ENCODE measurements at regions not wholly inside any gene's neighbourhood (a gene's known extent, or its start where the extent isn't known, plus 50 kb on each side); places are given as distances from the start of the nearest gene placed in this dataset.

DNA sequence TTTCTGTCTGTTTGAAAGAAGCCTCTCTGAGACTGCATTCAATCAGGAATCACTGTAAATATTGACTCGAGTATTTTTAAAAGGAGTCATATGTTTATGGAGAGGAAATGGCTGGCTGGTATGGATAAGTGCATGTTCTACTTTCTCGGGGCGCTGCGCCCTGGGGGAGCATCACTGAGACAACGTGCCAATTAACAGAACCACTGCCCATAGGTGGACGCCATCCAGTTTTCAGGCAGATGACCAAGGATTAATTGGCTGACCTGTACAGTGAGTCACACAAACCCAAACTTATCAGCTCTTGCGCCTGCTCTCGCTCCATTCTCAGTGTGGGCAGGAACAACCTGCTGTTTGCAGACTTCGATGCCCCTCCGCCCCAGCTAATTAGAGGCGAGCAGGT is 571.2 kb downstream of the QKI start:
- 75% methylated on average over 11 of the region's 11 CpGs for WGBS
- Histone ChIP-seq H4K91ac (ENCODE audit: low read length) (no peak overlapping the region), H3K27ac (ENCODE audit: low read length, poor library complexity, severe bottlenecking) (no peak overlapping the region), H2BK15ac (ENCODE audit: low read depth, poor library complexity, severe bottlenecking) (no peak overlapping the region), H4K8ac (ENCODE audit: low read length) (peak overlapping the region; percentile 51), H2BK5ac (ENCODE audit: low read depth, low read length, poor library complexity, severe bottlenecking) (no peak overlapping the region), H3K4me1 (ENCODE audit: control insufficient read depth, insufficient read depth, low read depth, low read length) (peaks cover 9% of the 10 kb centered on the region), H2AFZ (ENCODE audit: low read depth, low read length) (no peak overlapping the region), H3K14ac (ENCODE audit: low read length in 2 of 2) (no peak overlapping the region), H3K4me2 (ENCODE audit: low read length, poor library complexity, severe bottlenecking) (no peak overlapping the region), H2BK12ac (ENCODE audit: low read length in 2 of 2) (no peak overlapping the region), H3K18ac (ENCODE audit: low read depth in 1 of 2, low read length in 2 of 2) (peak overlapping the region in 1 of 2 experiments; percentile 3), H2BK120ac (ENCODE audit: low read depth, low read length) (no peak overlapping the region), H2AK5ac (ENCODE audit: low read length, severe bottlenecking) (no peak overlapping the region), H3K9me3 (ENCODE audit: control insufficient read depth, low read length) (no peaks in the 10 kb centered on the region), H3K9ac (ENCODE audit: low read length) (no peak overlapping the region), H3K79me1 (replicated peaks; ENCODE audit: low read length, poor library complexity, severe bottlenecking) (no peaks in the 10 kb centered on the region), H3K23ac (ENCODE audit: low read length in 2 of 2) (no peak overlapping the region), H3K4me3 (ENCODE audit: insufficient read depth in 1 of 2, low read depth in 1 of 2, low read length in 2 of 2) (no peak overlapping the region), H3K27me3 (ENCODE audit: control insufficient read depth in 1 of 2, insufficient read depth in 1 of 2, low read length in 2 of 2) (no peaks in the 10 kb centered on the region), H3K4ac (ENCODE audit: low read depth in 1 of 2, low read length in 2 of 2) (no peak overlapping the region), H3K36me3 (ENCODE audit: control insufficient read depth in 1 of 2, insufficient read depth in 2 of 2, low read depth in 1 of 2, low read length in 2 of 2) (no peaks in the 10 kb centered on the region)
- peak; percentile 19 for DNase-seq

DNA sequence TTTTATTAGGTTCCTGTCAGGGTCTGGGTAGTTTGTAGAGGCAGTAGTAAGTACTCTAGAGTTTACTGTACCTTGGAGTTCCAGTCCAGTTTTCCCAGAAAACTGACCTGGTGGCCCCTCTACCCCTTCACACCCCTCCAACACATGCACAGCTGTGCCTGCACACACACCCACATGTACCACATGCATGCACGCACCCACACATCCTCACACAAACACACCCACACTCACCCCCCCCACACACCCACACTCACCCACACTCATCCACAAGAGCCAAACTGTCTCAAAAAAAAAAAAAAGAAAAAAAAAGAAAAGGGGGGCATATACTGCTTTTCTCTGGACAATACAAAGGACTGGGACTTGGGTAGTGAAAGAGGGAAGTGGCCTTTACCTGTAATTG is 570.5 kb downstream of the QKI start:
- no peak overlapping the region for H3K23ac ChIP-seq (ENCODE audit: low read length in 2 of 2)

DNA sequence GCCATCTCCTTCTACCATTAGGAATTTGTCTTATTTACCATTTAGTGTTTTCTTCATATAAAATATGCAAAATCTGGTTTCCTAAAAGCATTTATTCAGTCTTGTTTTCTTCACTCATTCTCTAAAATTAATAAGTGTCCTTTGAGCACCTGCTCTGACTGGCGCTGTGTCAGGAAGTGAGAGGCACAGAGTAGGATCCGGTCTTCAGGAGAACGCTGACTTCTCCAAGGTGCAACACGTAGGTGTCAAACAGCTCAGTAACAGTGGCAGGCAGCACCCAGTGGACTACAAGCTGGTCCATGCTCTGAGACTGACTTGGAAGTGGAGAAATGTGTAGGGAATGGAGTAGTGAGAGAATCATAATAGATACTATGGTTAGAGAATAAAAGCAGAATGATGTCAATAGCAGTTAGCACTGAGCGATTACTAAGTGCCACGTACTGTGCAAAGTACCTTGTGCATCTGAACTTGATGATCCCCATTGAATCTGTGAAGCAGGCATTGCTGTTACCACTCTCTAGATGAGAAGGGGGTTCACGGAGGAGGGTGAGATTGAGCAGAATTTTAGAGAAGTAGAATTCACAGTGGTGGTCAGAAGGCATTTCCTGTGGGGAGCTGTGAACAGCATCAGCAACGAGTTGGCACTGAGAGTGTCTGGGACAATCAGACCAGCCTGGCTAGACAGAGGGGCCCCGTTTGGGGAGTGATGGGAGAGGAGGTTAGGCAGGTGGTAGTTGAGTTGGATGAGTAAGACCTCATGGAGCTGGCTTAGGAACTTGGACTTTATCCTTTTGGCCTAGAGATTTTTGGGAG is 569.8 kb downstream of the QKI start:
- no peak overlapping the region for H3K27ac ChIP-seq (ENCODE audit: low read length, poor library complexity, severe bottlenecking)
- H2BK120ac ChIP-seq (ENCODE audit: low read depth, low read length), result no peak overlapping the region
- no peak overlapping the region for H4K91ac ChIP-seq (ENCODE audit: low read length)
- H2BK12ac ChIP-seq (ENCODE audit: low read length in 2 of 2), result no peak overlapping the region
- no peak overlapping the region for H3K4me3 ChIP-seq (ENCODE audit: insufficient read depth in 1 of 2, low read depth in 1 of 2, low read length in 2 of 2)
- H3K4me2 ChIP-seq (ENCODE audit: low read length, poor library complexity, severe bottlenecking), result no peak overlapping the region
- no peak overlapping the region for H4K8ac ChIP-seq (ENCODE audit: low read length)
- H3K27me3 ChIP-seq (ENCODE audit: control insufficient read depth in 1 of 2, insufficient read depth in 1 of 2, low read length in 2 of 2), result no peaks in the 10 kb centered on the region
- H3K18ac ChIP-seq (ENCODE audit: low read depth in 1 of 2, low read length in 2 of 2), result no peak overlapping the region
- no peaks in the 10 kb centered on the region for H3K36me3 ChIP-seq (ENCODE audit: control insufficient read depth in 1 of 2, insufficient read depth in 2 of 2, low read depth in 1 of 2, low read length in 2 of 2)
- H3K4me1 ChIP-seq (ENCODE audit: control insufficient read depth, insufficient read depth, low read depth, low read length), result peaks cover 9% of the 10 kb centered on the region
- no peaks in the 10 kb centered on the region for H3K9me3 ChIP-seq (ENCODE audit: control insufficient read depth, low read length)
- H2BK5ac ChIP-seq (ENCODE audit: low read depth, low read length, poor library complexity, severe bottlenecking), result no peak overlapping the region
- no peak overlapping the region for H2AFZ ChIP-seq (ENCODE audit: low read depth, low read length)
- H3K14ac ChIP-seq (ENCODE audit: low read length in 2 of 2), result no peak overlapping the region
- no peak overlapping the region for H2AK5ac ChIP-seq (ENCODE audit: low read length, severe bottlenecking)
- peak; percentile 12 for DNase-seq
- no peak overlapping the region for H3K4ac ChIP-seq (ENCODE audit: low read depth in 1 of 2, low read length in 2 of 2)
- 76% methylated on average over 9 of the region's 9 CpGs for WGBS
- H3K9ac ChIP-seq (ENCODE audit: low read length), result no peak overlapping the region
- H3K79me1 ChIP-seq (replicated peaks; ENCODE audit: low read length, poor library complexity, severe bottlenecking), result no peaks in the 10 kb centered on the region
- no peak overlapping the region for H2BK15ac ChIP-seq (ENCODE audit: low read depth, poor library complexity, severe bottlenecking)
- no peak overlapping the region for H3K23ac ChIP-seq (ENCODE audit: low read length in 2 of 2)

More for the DNA sequence above, 570.5 kb downstream of the QKI start:
- peak overlapping the region; percentile 22 for H4K8ac ChIP-seq (ENCODE audit: low read length)
- H3K9ac ChIP-seq (ENCODE audit: low read length), result no peak overlapping the region
- no peaks in the 10 kb centered on the region for H3K9me3 ChIP-seq (ENCODE audit: control insufficient read depth, low read length)
- no peaks in the 10 kb centered on the region for H3K36me3 ChIP-seq (ENCODE audit: control insufficient read depth in 1 of 2, insufficient read depth in 2 of 2, low read depth in 1 of 2, low read length in 2 of 2)
- H3K4me1 ChIP-seq (ENCODE audit: control insufficient read depth, insufficient read depth, low read depth, low read length), result peaks cover 9% of the 10 kb centered on the region
- no peak overlapping the region for H2BK5ac ChIP-seq (ENCODE audit: low read depth, low read length, poor library complexity, severe bottlenecking)
- H2BK15ac ChIP-seq (ENCODE audit: low read depth, poor library complexity, severe bottlenecking), result no peak overlapping the region
- no peak overlapping the region for H3K4ac ChIP-seq (ENCODE audit: low read depth in 1 of 2, low read length in 2 of 2)
- DNase-seq, result no peak
- no peaks in the 10 kb centered on the region for H3K27me3 ChIP-seq (ENCODE audit: control insufficient read depth in 1 of 2, insufficient read depth in 1 of 2, low read length in 2 of 2)
- no peak overlapping the region for H2BK12ac ChIP-seq (ENCODE audit: low read length in 2 of 2)
- H3K4me3 ChIP-seq (ENCODE audit: insufficient read depth in 1 of 2, low read depth in 1 of 2, low read length in 2 of 2), result no peak overlapping the region
- H3K27ac ChIP-seq (ENCODE audit: low read length, poor library complexity, severe bottlenecking), result no peak overlapping the region
- no peaks in the 10 kb centered on the region for H3K79me1 ChIP-seq (replicated peaks; ENCODE audit: low read length, poor library complexity, severe bottlenecking)
- WGBS, result no CpG with 5 or more reads among the region's 1 CpG
- no peak overlapping the region for H2AK5ac ChIP-seq (ENCODE audit: low read length, severe bottlenecking)
- no peak overlapping the region for H2AFZ ChIP-seq (ENCODE audit: low read depth, low read length)
- H2BK120ac ChIP-seq (ENCODE audit: low read depth, low read length), result no peak overlapping the region
- no peak overlapping the region for H3K18ac ChIP-seq (ENCODE audit: low read depth in 1 of 2, low read length in 2 of 2)
- peak overlapping the region in 1 of 2 experiments; percentile 49 for H3K14ac ChIP-seq (ENCODE audit: low read length in 2 of 2)
- H3K4me2 ChIP-seq (ENCODE audit: low read length, poor library complexity, severe bottlenecking), result no peak overlapping the region
- no peak overlapping the region for H4K91ac ChIP-seq (ENCODE audit: low read length)

DNA sequence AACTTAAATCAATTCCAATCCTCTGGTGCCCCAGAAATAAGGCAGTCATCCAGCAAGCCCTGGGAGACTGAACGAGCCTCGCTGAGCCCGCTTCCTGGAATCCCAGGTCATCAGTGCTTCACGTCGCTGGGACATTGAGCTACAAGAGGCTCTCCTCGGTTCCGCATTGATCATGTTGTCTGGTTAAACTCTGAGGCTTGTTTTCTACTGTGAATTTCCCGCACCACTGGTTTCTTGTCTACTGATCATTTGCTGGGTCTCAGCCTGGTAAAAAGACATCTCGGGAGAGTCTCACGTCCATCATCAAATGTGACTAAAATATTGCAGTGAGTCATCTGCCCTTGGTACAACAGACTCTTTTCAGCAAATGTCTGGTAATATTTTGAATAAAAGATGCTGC is 569.2 kb downstream of the QKI start:
- no peak overlapping the region for H2BK12ac ChIP-seq (ENCODE audit: low read length in 2 of 2)
- H2AK5ac ChIP-seq (ENCODE audit: low read length, severe bottlenecking), result no peak overlapping the region
- H3K27ac ChIP-seq (ENCODE audit: low read length, poor library complexity, severe bottlenecking), result no peak overlapping the region
- no peak overlapping the region for H3K4me2 ChIP-seq (ENCODE audit: low read length, poor library complexity, severe bottlenecking)
- WGBS, result 70% methylated on average over 10 of the region's 10 CpGs
- no peak overlapping the region for H4K91ac ChIP-seq (ENCODE audit: low read length)
- no peak overlapping the region for H3K4ac ChIP-seq (ENCODE audit: low read depth in 1 of 2, low read length in 2 of 2)
- no peak for DNase-seq
- H3K4me1 ChIP-seq (ENCODE audit: control insufficient read depth, insufficient read depth, low read depth, low read length), result peaks cover 9% of the 10 kb centered on the region
- no peak overlapping the region for H3K14ac ChIP-seq (ENCODE audit: low read length in 2 of 2)
- no peak overlapping the region for H2BK15ac ChIP-seq (ENCODE audit: low read depth, poor library complexity, severe bottlenecking)
- no peaks in the 10 kb centered on the region for H3K27me3 ChIP-seq (ENCODE audit: control insufficient read depth in 1 of 2, insufficient read depth in 1 of 2, low read length in 2 of 2)
- H3K9me3 ChIP-seq (ENCODE audit: control insufficient read depth, low read length), result no peaks in the 10 kb centered on the region
- H2BK120ac ChIP-seq (ENCODE audit: low read depth, low read length), result no peak overlapping the region
- H3K18ac ChIP-seq (ENCODE audit: low read depth in 1 of 2, low read length in 2 of 2), result no peak overlapping the region
- no peak overlapping the region for H4K8ac ChIP-seq (ENCODE audit: low read length)
- H3K4me3 ChIP-seq (ENCODE audit: insufficient read depth in 1 of 2, low read depth in 1 of 2, low read length in 2 of 2), result no peak overlapping the region
- no peak overlapping the region for H2AFZ ChIP-seq (ENCODE audit: low read depth, low read length)
- no peak overlapping the region for H3K23ac ChIP-seq (ENCODE audit: low read length in 2 of 2)
- H3K79me1 ChIP-seq (replicated peaks; ENCODE audit: low read length, poor library complexity, severe bottlenecking), result no peaks in the 10 kb centered on the region
- H2BK5ac ChIP-seq (ENCODE audit: low read depth, low read length, poor library complexity, severe bottlenecking), result no peak overlapping the region
- no peak overlapping the region for H3K9ac ChIP-seq (ENCODE audit: low read length)
- no peaks in the 10 kb centered on the region for H3K36me3 ChIP-seq (ENCODE audit: control insufficient read depth in 1 of 2, insufficient read depth in 2 of 2, low read depth in 1 of 2, low read length in 2 of 2)
